Stomach (tissue), 4 donors: ENCODE measurements at regions not wholly inside any gene's neighbourhood (a gene's known extent, or its start where the extent isn't known, plus 50 kb on each side); places are given as distances from the start of the nearest gene placed in this dataset.

Experiments
- CTCF ChIP-seq, 7 experiments: fragments of 450-650 bp in 4 of 7; fragments of 200-600 bp in 3 of 7; sonication (generic) in 3 of 7; IDR thresholded peaks; one replicate each; pipeline ENCODE4 v1.5.1; 2016 to 2019; ENCODE audit warnings: antibody characterized with exemption in 7 of 7, control low read depth in 2 of 7, mild to moderate bottlenecking in 1 of 7
- POLR2AphosphoS5 ChIP-seq, 3 donors: sonication (generic); formaldehyde crosslinking; IDR thresholded peaks; one replicate each; pipeline ENCODE4 v1.6.1; 2016; ENCODE audit warnings: antibody characterized with exemption in 3 of 3

DNA sequence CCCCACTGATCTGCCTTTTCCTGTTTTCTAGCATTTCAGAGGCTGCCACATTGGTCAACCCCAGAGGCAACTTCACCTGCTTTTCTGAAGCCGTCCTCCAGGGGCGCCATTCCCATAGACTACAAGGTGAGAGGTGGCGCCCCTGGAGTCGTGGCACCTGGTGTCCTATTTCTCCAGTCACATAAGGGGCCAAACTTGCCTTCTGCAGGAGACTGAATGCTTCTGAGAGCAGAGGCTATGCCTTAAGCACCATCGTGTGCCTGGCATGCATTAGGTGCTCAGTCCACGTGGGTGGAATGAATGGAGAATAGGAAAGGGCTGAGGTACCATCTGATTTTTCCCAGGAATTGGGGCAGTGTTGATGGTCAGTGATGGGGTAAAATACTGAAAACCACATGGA, 164.8 kb downstream of the HAPSTR1 start:
- TF ChIP-seq CTCF (IDR thresholded peaks at IDR 0.05) (peak in 1 of 7 experiments; percentile 18), POLR2AphosphoS5 (IDR thresholded peaks at IDR 0.05) (no peak)
